Activated naive CD8-positive, alpha-beta T cell treated with anti-CD3 and anti-CD28 coated beads, Interleukin-2, amount 50 U/mL, for 24 hours (primary cell): ENCODE measurements at regions not wholly inside any gene's neighbourhood (a gene's known extent, or its start where the extent isn't known, plus 50 kb on each side); places are given as distances from the start of the nearest gene placed in this dataset.
"Not testable (repeated sequence)": the region's sequence is repeated elsewhere in the genome, so short reads cannot be mapped to it uniquely, and the experiment has no call there.

Experiments
- ATAC-seq: fragments of 150-1000 bp; cut with Tn5 transposase; one replicate; pipeline ENCODE4 v1.10.0; 2021
- DNase-seq: peaks from one replicate; pipeline ENCODE4 v3.0.0; 2021
- H3K27ac Mint-ChIP-seq: one replicate; pipeline ENCODE4 v1.8.0; 2021; ENCODE audit warnings: mild to moderate bottlenecking, mixed read lengths
- H3K27me3 Mint-ChIP-seq: one replicate; pipeline ENCODE4 v1.8.0; 2021; ENCODE audit warnings: mixed read lengths
- H3K36me3 Mint-ChIP-seq: one replicate; pipeline ENCODE4 v1.8.0; 2021; ENCODE audit warnings: low read depth, mixed read lengths
- H3K4me1 Mint-ChIP-seq: one replicate; pipeline ENCODE4 v1.8.0; 2021; ENCODE audit warnings: mixed read lengths
- H3K4me3 Mint-ChIP-seq: one replicate; pipeline ENCODE4 v1.8.0; 2021; ENCODE audit warnings: mild to moderate bottlenecking, moderate library complexity, mixed read lengths
- H3K9me3 Mint-ChIP-seq: one replicate; pipeline ENCODE4 v1.8.0; 2021; ENCODE audit warnings: mixed read lengths

GRCh38 chr10:2037246-2037645, 299.9 kb upstream of the ADARB2 start:
- Mint-ChIP-seq H3K36me3 (no peaks in the 10 kb centered on the region), H3K27ac (no peak overlapping the region), H3K4me1 (no peaks in the 10 kb centered on the region), H3K27me3 (no peaks in the 10 kb centered on the region), H3K4me3 (no peak overlapping the region), H3K9me3 (peaks cover 8% of the 10 kb centered on the region)
- ATAC-seq (no peak), DNase-seq (no peak)

- no peaks in the 10 kb centered on the region for H3K27me3 Mint-ChIP-seq
- peaks cover 11% of the 10 kb centered on the region for H3K9me3 Mint-ChIP-seq
- no peak for ATAC-seq
- H3K4me1 Mint-ChIP-seq = no peaks in the 10 kb centered on the region
- no peaks in the 10 kb centered on the region for H3K36me3 Mint-ChIP-seq
- no peak overlapping the region for H3K4me3 Mint-ChIP-seq
- H3K27ac Mint-ChIP-seq = no peak overlapping the region
- DNase-seq = no peak
Observed at GRCh38 chr10:2036209-2036608, 298.9 kb upstream of the ADARB2 start.

- ATAC-seq (no peak), DNase-seq (no peak)
- H3K36me3 Mint-ChIP-seq = no peaks in the 10 kb centered on the region
- H3K27me3 Mint-ChIP-seq = no peaks in the 10 kb centered on the region
- H3K4me1 Mint-ChIP-seq = no peaks in the 10 kb centered on the region
- H3K27ac Mint-ChIP-seq = no peak overlapping the region
- H3K4me3 Mint-ChIP-seq = no peak overlapping the region
- H3K9me3 Mint-ChIP-seq = peaks cover 6% of the 10 kb centered on the region
Observed at GRCh38 chr10:2030046-2030445, 292.7 kb upstream of the ADARB2 start.

- Mint-ChIP-seq H3K4me1 (no peaks in the 10 kb centered on the region), H3K27me3 (no peaks in the 10 kb centered on the region), H3K27ac (no peak overlapping the region), H3K9me3 (no peaks in the 10 kb centered on the region), H3K36me3 (no peaks in the 10 kb centered on the region), H3K4me3 (no peak overlapping the region)
- no peak for DNase-seq
- no peak for ATAC-seq
Observed at GRCh38 chr10:2026936-2027335, 289.6 kb upstream of the ADARB2 start.

- not testable (repeated sequence) for H3K27ac Mint-ChIP-seq, ATAC-seq, H3K9me3 Mint-ChIP-seq, H3K27me3 Mint-ChIP-seq, H3K4me1 Mint-ChIP-seq, DNase-seq, H3K36me3 Mint-ChIP-seq, H3K4me3 Mint-ChIP-seq
Observed at GRCh38 chr10:2024750-2025149, 287.4 kb upstream of the ADARB2 start.

- Mint-ChIP-seq H3K9me3 (no peaks in the 10 kb centered on the region), H3K36me3 (no peaks in the 10 kb centered on the region), H3K27me3 (no peaks in the 10 kb centered on the region), H3K4me1 (no peaks in the 10 kb centered on the region), H3K4me3 (no peak overlapping the region), H3K27ac (no peak overlapping the region)
- ATAC-seq (no peak), DNase-seq (no peak)
Observed at GRCh38 chr10:2023687-2024086, 286.4 kb upstream of the ADARB2 start.

GRCh38 chr10:2022401-2022800, 285.1 kb upstream of the ADARB2 start:
- Mint-ChIP-seq H3K9me3 (no peaks in the 10 kb centered on the region), H3K27me3 (no peaks in the 10 kb centered on the region), H3K36me3 (no peaks in the 10 kb centered on the region), H3K4me1 (no peaks in the 10 kb centered on the region), H3K4me3 (no peak overlapping the region), H3K27ac (no peak overlapping the region)
- DNase-seq = no peak
- ATAC-seq = no peak

- Mint-ChIP-seq H3K36me3 (no peaks in the 10 kb centered on the region), H3K9me3 (no peaks in the 10 kb centered on the region), H3K4me3 (no peak overlapping the region), H3K4me1 (no peaks in the 10 kb centered on the region), H3K27me3 (no peaks in the 10 kb centered on the region), H3K27ac (no peak overlapping the region)
- ATAC-seq (no peak), DNase-seq (no peak)
Observed at GRCh38 chr10:2020836-2021235, 283.5 kb upstream of the ADARB2 start.

- Mint-ChIP-seq H3K36me3 (no peaks in the 10 kb centered on the region), H3K4me1 (no peaks in the 10 kb centered on the region), H3K4me3 (no peak overlapping the region), H3K27me3 (no peaks in the 10 kb centered on the region), H3K27ac (no peak overlapping the region), H3K9me3 (no peaks in the 10 kb centered on the region)
- no peak for DNase-seq
- no peak for ATAC-seq
Observed at GRCh38 chr10:2019803-2020202, 282.5 kb upstream of the ADARB2 start.

GRCh38 chr10:2019281-2019680, 282.0 kb upstream of the ADARB2 start:
- H3K27ac Mint-ChIP-seq = no peak overlapping the region

GRCh38 chr10:2014541-2014940, 277.2 kb upstream of the ADARB2 start:
- no peak overlapping the region for H3K27ac Mint-ChIP-seq
- no peaks in the 10 kb centered on the region for H3K36me3 Mint-ChIP-seq
- no peaks in the 10 kb centered on the region for H3K27me3 Mint-ChIP-seq
- no peak overlapping the region for H3K4me3 Mint-ChIP-seq
- no peaks in the 10 kb centered on the region for H3K9me3 Mint-ChIP-seq
- DNase-seq = no peak
- ATAC-seq = no peak
- H3K4me1 Mint-ChIP-seq = no peaks in the 10 kb centered on the region

More at GRCh38 chr10:2019281-2019680, 282.0 kb upstream of the ADARB2 start:
- no peak for DNase-seq
- no peaks in the 10 kb centered on the region for H3K4me1 Mint-ChIP-seq
- H3K36me3 Mint-ChIP-seq = no peaks in the 10 kb centered on the region
- no peak for ATAC-seq
- H3K27me3 Mint-ChIP-seq = no peaks in the 10 kb centered on the region
- no peaks in the 10 kb centered on the region for H3K9me3 Mint-ChIP-seq
- H3K4me3 Mint-ChIP-seq = no peak overlapping the region

GRCh38 chr10:2012209-2012608, 274.9 kb upstream of the ADARB2 start:
- no peaks in the 10 kb centered on the region for H3K27me3 Mint-ChIP-seq
- no peak overlapping the region for H3K27ac Mint-ChIP-seq
- H3K9me3 Mint-ChIP-seq = no peaks in the 10 kb centered on the region
- no peaks in the 10 kb centered on the region for H3K36me3 Mint-ChIP-seq
- ATAC-seq (no peak), DNase-seq (no peak)
- no peaks in the 10 kb centered on the region for H3K4me1 Mint-ChIP-seq
- no peak overlapping the region for H3K4me3 Mint-ChIP-seq

GRCh38 chr10:2011106-2011716, 273.9 kb upstream of the ADARB2 start:
- Mint-ChIP-seq H3K4me1 (no peaks in the 10 kb centered on the region), H3K27ac (no peak overlapping the region), H3K9me3 (no peaks in the 10 kb centered on the region), H3K27me3 (no peaks in the 10 kb centered on the region), H3K4me3 (no peak overlapping the region), H3K36me3 (no peaks in the 10 kb centered on the region)
- ATAC-seq (no peak), DNase-seq (no peak)

- Mint-ChIP-seq H3K4me3 (no peak overlapping the region), H3K36me3 (no peaks in the 10 kb centered on the region), H3K4me1 (no peaks in the 10 kb centered on the region), H3K27ac (no peak overlapping the region), H3K9me3 (no peaks in the 10 kb centered on the region), H3K27me3 (no peaks in the 10 kb centered on the region)
- peak; percentile 75 for ATAC-seq
- DNase-seq = no peak
Observed at GRCh38 chr10:2005546-2005945, 268.2 kb upstream of the ADARB2 start.

- ATAC-seq (no peak), DNase-seq (no peak)
- no peaks in the 10 kb centered on the region for H3K36me3 Mint-ChIP-seq
- no peaks in the 10 kb centered on the region for H3K4me1 Mint-ChIP-seq
- no peaks in the 10 kb centered on the region for H3K27me3 Mint-ChIP-seq
- H3K4me3 Mint-ChIP-seq = no peak overlapping the region
- H3K27ac Mint-ChIP-seq = no peak overlapping the region
- no peaks in the 10 kb centered on the region for H3K9me3 Mint-ChIP-seq
Observed at GRCh38 chr10:1992930-1993329, 255.6 kb upstream of the ADARB2 start.

- Mint-ChIP-seq H3K4me1 (no peaks in the 10 kb centered on the region), H3K4me3 (no peak overlapping the region), H3K36me3 (no peaks in the 10 kb centered on the region), H3K9me3 (no peaks in the 10 kb centered on the region), H3K27me3 (peaks cover 3% of the 10 kb centered on the region), H3K27ac (no peak overlapping the region)
- DNase-seq = no peak
- no peak for ATAC-seq
Observed at GRCh38 chr10:1989090-1989489, 251.8 kb upstream of the ADARB2 start.
